Epidermal melanocyte (primary cell): ENCODE measurements at regions not wholly inside any gene's neighbourhood (a gene's known extent, or its start where the extent isn't known, plus 50 kb on each side); places are given as distances from the start of the nearest gene placed in this dataset.
"Not testable (repeated sequence)": the region's sequence is repeated elsewhere in the genome, so short reads cannot be mapped to it uniquely, and the experiment has no call there.

Experiments
- DNase-seq: peaks from one replicate; pipeline ENCODE4 v3.0.0; 2011; ENCODE audit warnings: low spot score; ENCODE audit not compliant: insufficient read length

DNA sequence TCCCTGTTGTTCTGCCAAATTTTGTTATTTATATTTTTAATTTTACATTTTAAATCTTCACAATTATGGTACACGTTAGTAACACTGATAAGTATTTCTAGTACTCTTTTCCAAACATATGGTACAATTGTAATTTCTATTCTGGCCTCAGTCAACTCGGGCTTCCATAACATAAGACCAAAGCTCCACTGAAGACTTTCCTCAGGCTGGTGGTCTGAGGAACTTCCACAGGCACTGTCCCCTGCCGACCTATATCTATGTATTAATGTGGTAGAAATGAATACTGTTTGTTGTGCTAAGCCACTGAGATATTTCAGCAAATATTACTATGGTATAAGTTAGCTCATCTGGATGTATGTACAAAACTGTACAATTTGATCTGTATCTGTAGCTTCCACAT lies 407.6 kb upstream of the ZNF804A start:
- DNase-seq: no peak

DNA sequence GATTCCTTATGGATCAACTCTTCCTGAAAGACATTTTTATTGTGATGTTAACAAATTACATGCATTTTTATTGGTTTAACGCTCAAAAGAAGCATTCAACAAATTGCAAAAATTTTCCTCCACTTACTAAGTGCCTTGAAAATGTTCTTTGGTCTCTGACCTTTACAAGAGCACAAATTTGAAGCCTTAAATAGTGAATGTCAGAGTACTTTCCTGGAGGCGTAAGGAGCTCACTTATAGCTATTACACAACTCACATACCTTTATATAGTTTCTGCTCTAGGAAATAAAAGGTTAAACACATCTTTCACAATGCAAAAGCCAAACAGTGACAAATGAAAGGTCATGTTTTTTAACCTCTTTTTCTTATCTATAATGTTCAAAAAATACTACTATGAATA lies 405.7 kb upstream of the ZNF804A start:
- DNase-seq: no peak

DNA sequence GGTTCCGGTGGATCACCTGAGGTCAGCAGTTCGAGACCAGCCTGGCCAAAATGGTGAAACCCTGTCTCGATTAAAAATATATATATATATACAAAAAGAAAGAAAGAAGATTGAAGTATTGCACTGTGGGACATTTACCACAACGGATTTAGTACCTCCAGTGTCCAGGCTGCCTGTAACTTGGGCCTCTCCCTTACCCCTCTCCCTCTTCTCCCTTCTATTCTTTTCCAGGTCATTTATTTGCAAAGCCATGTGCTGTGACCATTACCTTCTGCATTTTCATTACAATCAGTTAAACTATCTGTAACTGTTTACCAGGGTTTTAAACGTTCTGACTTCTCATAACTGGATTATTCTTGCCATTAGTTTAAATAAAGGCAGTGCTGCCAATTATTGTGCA lies 400.9 kb upstream of the ZNF804A start:
- DNase-seq: no peak

DNA sequence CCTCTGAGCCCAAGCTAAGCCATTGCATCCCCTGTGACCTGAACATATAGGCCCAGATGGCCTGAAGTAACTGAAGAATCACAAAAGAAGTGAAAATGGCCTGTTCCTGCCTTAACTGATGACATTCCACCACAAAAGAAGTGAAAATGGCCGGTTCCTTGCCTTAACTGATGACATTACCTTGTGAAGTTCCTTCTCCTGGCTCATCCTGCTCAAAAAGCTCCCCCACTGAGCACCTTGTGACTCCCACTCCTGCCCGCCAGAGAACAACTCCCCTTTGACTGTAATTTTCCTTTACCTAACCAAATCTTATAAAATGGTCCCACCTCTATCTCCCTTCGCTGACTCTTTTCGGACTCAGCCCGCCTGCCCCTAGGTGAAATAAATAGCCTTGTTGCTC lies 399.5 kb upstream of the ZNF804A start:
- not testable (repeated sequence) for DNase-seq

DNA sequence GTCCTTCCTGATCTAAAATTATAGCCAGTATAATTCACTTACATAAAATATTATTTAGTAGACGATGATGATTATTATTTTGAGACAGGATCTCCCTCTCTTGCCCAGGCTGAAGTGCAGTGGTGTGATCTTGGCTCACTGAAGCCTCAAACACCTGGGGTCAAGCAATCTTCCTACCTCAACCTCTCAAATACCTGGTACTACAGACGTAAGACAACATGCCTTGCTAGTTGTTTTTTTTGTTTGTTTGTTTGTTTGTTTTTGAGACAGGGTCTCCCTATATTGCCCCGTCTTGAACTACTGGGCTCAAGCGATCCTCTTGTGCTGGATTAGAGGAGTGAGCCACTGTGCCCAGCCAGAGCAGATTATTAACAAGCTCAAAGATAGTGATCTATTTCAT lies 399.1 kb upstream of the ZNF804A start:
- DNase-seq: no peak

DNA sequence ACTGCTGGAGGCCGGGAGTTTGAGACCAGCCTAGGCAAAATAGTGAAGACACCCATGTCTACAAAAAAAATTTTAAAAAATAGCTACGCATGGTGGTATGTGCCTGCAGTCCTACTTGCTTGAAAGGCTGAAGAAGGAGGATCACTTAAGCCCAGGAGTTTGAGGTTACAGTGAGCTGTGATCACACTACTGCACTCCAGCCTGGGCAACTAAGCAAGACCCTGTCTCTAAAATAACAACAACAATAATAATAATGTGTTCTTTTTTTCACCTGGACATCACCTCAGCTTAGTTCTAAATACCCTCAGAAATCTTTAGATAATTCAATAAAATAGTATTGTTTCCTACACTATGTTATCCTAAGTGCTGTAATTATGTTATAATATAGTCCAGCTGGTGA lies 397.1 kb upstream of the ZNF804A start:
- no peak for DNase-seq

DNA sequence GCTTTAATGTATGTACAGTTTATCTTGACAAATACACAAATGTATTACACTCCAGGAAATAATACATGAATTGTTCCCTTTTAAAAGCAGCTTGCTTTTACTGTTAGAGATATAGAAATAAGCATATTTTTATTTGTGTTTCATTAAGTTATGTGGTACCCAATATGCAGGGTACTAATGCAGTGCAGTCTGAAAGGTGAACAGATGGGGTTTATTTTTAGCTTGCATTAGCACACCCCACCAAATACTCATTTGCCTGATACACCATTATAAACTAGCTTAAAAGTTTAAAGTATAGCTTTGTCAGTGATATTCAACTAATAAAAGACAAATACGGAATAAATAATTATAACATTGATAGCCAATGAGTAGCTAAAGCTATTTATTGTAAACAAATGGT lies 394.7 kb upstream of the ZNF804A start:
- DNase-seq: no peak

DNA sequence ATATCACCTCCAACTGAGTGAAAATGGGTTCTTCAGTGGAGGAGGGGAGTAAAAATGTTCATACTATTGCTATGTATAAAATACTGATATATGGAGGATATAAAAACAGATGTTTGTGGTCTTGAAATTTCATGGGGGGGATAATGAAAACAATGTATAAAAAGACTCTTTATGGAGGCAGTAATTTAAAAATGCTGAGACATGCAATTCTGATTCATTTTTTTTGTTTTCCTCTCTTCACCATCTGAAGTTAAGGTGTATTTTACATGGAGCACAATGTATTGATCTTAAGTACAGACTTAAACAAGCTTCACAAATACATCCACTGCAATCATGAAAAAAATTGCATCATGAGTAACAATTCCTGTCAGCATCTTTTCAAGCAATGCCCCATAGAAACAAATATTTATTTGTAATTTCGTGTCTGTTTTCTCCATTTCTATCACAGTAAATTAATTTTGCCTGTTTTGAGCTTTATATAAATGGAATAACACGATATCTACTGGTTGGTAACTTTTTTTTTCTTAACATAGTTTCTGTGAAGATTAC lies 393.2 kb upstream of the ZNF804A start:
- DNase-seq: no peak

DNA sequence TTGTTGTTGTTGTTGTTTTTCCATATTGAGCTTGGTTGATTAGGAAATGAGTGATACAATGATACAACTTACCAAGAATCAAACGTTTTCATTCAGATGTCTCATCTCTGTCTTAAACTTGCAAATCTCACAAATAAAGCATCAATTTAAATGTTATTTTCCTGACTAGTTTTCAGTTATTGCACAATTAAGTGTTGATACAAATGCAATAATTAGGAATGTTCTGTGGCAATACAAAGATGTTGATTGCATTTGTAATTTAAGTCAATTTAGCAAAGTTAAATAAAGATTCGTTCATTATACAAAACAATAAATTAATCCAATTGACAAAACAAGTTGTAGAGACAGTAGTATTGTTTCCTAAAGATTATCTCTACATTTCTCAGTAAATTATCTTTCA lies 392.3 kb upstream of the ZNF804A start:
- no peak for DNase-seq

DNA sequence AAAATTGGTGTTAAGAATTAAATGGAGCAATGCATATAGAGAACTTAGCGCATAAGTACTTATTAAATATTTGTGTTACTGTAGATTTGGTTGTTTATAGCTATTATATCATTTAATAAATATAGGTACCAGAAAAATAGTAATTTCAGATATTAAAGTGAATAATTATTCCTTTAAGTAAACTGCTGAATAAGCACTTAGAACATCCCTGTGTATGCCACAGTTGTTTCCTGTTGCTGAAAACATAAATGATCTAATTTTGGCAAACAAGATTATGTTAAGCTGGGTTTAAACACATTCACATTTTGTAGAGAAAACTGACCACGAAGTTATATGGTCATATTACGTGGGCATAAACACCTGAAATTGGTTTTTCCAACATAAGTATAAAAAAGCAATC lies 388.0 kb upstream of the ZNF804A start:
- no peak for DNase-seq

DNA sequence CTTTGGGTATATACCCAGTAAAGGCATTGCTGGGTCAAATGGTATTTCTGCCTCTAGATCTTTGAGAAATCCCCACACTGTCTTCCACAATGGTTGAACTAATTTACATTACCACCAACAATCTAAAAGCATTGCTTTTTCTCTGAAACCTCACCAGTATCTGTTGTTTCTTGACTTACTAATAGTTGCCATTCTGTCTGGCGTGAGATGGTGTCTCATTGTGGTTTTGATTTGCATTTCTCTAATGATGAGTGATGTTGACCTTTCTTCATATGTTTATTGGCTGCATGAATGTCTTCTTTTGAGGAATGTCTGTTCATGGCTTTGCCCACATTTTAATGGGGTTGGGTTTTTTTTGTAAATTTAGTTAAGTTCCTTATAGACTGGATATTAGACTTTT lies 382.6 kb upstream of the ZNF804A start:
- no peak for DNase-seq

DNA sequence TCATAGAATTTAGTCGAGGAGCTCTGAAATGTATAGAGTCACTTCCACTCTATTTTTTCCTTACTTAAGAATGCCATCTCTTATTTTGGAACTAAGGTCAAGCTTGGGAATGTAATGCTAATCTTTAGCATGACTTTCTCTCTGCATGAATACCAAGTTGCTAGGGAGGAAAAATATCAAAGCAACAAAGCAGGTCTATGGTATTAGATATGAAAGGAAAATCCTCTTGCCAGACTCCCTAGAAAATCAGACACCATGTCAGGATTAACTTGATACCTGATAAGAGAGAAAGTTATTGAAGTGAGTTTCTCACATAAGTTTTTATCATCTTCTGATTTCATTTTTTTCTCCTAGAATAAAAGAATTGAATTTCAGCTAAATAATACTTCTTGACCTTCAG lies 341.7 kb upstream of the ZNF804A start:
- DNase-seq: no peak

DNA sequence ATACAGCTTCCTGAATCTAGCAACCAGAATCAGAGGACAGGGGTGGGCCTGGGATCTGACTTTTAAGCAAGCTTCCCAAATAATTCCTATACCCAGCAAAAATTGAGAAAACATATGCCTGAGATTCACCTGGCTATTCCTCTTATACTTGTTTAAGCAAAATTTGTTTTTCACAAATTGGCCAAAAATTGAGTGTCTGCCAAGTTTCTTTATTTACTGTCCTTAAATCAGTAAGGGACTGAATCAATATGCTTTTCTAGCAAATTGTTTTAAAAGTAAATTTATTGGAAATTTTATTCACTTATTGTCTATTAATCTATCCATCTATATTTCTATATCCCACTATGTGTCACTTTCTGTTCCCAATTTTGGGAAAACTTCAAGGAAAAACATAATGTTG lies 337.0 kb upstream of the ZNF804A start:
- DNase-seq: no peak

DNA sequence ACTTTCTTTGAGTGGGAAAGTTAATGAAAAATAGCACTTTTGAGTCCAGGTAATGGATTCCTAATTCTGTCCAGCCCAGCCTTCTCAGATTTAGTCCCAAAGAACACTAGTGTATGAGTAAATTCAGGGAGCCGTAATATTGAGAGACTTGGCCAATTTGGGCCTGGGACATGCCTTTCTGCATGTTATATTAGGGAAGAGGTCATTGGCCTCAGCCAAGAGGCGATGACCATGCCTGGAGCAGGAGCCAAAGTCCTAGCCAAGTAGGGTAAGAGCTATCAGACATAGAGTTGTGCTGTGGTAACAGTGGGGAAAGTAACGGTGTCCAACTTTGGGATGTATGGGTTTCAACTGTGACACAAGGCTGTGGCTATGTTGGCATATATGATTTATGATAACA lies 336.5 kb upstream of the ZNF804A start:
- DNase-seq: no peak

DNA sequence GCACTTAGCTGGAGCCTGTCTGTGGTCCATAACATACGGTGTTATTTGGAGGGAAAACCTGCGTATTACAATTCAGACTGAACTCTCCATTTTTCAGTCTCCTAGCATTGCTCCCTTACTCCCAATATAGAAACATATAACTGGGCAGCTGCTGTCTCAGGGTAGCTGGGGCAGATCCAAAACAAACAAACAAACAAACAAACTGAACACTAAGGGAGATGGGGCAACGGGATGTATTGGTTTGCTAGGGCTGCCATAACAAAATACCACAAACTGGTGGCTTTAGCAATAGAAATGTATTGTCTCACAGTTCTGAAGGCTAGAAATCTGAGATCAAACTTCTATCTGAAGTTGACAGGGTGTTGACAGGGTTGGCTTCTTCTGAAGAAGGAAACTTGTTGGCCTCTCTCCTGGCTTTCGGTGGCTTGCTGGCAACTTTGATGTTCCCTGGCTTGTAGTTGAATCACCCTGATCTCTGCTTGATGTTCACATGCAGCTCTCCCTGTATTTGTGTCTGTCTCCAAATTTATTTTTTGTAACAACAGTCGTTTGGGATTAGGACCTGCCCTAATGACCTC lies 329.3 kb upstream of the ZNF804A start:
- DNase-seq: no peak

DNA sequence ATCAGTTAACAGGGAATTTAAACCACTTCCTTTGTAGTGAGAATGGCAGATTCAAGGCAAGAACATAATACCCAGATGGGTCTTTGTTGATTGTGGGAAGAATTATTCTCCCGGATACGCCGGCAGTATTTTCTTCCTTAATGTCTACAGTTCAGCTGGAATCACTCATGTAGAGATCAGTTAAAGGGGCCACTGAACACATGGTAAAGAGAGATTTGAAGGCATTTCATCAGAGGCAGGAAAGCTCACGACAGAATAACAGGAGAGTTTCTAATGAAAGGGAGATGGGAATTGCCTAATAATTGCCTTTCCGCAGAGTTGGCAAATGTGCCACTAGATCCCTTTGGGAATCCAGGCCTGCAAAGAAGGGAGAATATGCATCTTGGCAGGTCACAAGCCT lies 327.7 kb upstream of the ZNF804A start:
- no peak for DNase-seq

DNA sequence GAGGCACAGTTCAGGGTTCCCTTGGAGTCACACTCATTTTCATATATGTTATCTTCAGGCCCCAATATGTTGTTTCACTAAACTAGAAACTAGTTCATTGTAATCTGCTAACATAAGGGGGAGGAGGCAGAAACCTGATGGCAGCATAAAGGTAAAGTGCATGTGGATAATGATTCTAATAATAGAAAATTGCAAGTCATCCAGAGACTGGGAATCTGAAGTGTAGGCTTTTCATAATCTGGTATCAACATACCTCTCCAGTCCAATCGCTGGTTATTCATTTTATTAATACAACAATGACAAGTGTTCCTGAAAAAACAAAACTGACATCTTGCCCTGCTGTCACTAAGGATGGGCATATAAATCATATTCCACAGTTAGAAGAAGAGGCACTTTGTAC lies 326.3 kb upstream of the ZNF804A start:
- DNase-seq: no peak

DNA sequence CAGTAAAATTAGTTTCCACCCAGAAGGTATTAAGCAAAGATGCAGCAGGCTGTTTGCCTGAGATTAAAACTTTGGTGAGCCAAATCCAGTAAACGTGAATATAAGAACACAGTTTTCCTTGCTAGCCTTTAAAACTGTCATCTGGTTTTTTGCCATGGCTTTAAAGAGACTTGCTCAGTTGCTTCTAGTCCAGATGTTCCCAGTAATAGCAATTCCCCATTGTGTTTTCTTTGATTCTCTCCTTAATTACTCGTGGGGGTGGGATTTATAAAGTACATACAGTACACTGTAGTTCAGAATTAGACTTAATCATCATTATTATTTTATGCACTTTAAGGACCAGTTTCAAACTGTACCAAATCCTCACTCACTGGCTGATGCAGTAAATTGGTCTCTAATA lies 303.5 kb upstream of the ZNF804A start:
- no peak for DNase-seq

DNA sequence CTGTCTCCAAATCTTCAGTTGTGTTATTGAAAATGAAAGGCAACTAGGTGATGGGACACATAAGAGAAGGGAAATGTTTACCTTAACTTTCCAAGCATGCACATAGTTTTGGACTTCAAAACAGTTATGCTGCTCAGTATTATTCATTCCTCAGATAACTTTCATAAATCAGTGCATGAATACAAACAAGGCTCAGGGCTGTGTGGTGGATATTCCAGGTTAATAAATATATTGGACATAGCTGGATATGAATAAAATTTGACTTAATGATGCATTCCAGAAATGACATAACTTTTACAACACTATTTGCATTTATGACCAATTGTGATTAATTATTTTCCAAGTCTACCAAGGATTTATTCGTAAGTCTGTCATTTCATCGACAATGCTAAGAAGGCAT lies 301.2 kb upstream of the ZNF804A start:
- no peak for DNase-seq

DNA sequence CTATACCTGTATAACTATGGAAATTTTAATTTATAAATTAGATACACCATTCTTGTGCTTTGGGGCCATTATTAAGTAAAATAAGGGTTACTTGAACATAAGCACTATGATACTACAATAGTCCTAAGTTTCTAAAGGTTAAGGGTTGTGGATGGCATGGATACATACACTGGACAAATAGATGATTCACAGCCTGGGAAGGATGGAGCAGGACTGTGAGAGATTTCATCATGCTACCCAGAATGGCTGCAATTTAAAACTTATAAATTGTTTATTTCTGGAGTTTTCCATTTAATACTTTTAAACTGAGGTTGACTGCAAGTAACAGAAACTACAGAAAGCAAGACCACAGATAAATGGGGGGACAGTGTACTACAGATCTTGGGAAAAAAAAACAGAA lies 295.8 kb upstream of the ZNF804A start:
- no peak for DNase-seq

DNA sequence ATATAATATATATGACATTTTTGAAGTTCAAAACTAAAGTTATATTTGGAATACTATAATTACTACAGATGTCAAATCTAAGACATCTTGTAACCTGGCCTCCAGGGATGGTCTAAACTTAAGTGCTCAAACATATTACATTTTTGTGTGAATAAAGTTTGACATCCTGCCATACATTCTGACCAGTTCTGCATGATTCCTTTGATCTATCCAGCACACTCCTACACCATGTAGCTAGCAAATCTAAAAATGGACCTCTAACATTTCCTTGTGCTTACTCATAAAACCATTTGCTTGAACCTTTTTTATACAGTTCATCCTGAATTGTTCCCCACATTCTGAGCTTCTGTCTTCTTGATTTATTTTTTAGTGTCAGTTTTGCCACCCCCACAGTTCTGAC lies 294.3 kb upstream of the ZNF804A start:
- DNase-seq: no peak

DNA sequence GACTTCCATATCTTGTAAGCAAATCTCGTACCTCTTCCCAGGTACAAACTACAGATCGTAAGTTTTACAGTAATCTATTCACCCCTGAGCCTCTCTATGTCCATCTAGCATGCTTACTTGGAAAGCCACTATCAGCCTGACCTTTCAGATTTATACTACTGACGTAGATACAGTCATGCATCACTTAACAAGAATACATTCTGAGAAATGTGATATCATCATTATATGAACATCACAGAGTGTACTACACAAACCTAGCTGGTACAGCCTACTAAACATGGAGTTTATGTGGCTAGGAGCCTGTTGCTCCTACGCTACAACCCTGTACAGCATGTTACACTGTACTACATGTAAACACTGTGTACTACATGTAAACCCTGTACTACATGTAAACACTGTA lies 293.2 kb upstream of the ZNF804A start:
- DNase-seq: no peak

DNA sequence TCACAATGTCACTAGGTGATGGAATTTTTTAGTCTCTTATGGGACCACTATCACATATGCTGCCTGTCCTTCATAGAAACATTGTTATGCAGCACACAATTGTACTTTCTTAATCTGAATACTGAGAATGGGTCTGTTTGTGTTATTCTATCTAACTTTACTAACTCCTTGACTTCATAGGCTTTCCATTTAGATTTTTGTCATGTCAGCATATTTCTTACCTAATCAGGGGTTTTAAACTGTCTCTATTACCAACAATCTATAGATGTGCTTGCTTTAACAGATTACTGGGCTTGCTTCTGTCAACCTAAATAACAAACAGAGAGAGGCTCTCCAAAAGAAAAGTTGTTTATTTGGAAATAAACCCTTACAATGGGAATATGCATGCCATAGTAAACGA lies 289.6 kb upstream of the ZNF804A start:
- DNase-seq: no peak

DNA sequence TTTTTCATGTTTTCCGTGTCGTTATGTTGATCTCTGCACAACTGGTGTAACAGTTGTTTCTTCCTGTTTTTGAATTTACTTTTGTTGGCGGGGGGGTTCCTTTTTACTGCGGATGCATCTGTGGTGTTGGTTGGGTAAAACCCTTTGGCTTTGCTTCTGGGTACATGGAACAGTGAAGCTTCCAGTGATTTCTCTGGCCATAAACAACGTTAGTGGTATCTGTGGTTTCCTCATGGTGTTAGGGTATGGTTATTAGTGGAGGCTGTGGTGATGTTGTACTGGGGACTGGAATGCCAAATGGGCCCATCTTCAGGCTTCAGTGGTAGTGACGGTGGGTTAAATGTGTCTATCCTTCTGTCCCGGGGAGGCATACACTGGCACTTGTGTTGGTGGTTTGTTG lies 285.4 kb upstream of the ZNF804A start:
- no peak for DNase-seq
